GM18502 (cell line): ENCODE measurements at regions not wholly inside any gene's neighbourhood (a gene's known extent, or its start where the extent isn't known, plus 50 kb on each side); places are given as distances from the start of the nearest gene placed in this dataset.
A peak's percentile ranks its signal among the peaks of the same experiment; 100 is the strongest.

ENCODE experiments used
- ATAC-seq: cut with Tn5 transposase; IDR thresholded peaks from one replicate; pipeline ENCODE4 v1.9.1; 2021; ENCODE audit warnings: mild to moderate bottlenecking; ENCODE audit not compliant: unreplicated experiment, poor library complexity

DNA sequence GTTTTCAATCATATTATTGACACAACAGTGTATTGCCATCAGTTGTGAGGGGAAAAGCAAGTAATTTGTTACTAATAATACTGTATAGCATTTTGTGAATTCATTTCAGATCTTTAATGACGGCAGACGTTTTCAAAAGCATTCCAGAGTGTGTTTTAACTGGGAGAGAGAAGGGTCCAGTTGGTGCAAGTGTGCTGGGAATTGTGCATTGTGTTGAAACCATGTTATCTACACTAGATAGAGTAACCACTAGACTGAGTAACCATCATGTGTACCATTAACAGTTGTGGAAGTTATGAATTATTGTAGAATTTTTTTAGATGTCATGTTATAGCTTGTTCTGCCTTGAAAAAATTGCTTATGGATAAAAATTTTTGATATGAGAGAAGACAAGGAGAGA is 104.5 kb upstream of the VEGFC start:
- ATAC-seq = no peak

DNA sequence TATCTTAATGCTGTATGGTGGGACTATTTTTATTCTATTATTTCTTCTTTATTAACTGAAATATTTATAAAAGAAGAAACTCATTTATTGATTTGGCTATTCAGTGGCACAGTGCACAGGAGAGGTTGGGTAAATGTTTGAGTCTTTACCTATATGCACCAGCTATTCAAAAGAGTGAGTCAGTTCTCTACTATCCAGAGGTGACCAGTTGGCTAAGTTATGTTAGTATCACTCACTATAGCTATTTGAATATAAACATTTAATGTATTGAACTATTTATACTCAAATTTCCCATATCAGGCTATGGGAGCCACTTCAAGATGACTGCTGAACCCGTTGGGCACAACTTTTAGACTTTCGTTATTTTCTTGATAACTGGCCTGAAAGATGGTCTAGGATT is 106.1 kb upstream of the VEGFC start:
- no peak for ATAC-seq

DNA sequence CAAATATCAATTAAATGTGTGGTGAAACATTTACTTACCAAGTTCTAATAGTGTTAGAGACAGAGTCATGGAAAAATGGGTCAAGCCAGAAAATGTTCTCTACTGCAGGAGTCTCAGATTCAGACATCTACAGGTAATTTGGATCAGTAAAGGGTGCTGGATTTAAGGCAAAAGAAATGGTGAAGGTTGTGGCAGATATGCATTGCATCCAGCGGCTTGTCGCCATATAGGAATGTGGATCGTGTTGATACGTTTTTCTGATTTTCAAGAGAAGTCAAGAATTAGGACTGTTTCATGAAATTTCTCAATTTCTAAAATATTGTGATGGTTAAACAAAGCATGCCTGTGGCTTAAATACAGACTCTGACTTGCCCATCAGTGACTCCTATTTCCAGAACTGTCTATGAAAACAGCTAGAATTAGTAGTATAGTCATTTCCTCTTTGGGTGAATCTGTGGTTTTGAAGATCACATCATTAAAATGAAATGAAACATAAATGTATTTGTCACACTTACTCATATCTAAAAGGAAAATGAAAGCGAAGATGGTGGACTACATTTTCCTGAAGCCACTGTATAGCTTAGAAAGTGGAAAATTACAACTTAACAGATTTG is 110.1 kb upstream of the VEGFC start:
- peak; percentile 99 for ATAC-seq

DNA sequence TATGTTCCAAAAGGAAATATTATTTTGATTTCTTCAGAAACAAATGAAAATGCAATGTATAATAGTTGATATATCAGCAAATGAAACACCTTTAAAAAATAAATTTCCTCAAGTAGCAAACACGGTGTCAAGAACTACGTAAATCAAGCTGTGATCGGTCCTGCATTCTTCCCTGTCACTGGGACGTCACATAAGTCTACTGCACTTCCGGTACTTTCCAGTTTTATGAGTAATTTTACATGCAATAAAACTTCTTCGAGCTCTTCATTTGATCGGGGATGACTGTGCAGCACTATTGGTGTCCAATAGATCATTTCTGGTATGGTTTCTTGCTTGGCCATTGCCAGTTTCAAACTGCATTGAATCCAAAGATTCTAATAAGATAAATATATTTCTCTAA is 114.0 kb upstream of the VEGFC start:
- no peak for ATAC-seq

DNA sequence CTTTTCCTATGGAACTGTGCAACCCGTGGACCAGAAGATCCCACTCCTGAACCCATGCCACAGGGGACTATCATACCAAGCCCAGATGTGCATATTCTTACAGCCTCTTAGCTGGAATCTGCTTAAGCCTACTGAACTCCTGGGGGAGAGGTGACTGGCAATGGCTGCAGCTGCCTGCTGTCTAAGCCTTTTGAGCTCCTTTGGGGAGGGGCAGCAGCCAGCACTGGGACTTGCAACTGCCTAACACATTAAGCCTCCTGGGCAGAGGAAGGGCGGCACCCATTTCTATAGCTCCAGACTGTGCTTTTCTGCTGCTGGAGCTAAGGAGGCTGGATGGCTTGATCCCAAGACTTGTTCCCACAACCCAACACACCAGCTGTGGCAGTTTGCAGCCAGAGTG is 117.9 kb upstream of the VEGFC start:
- no peak for ATAC-seq

DNA sequence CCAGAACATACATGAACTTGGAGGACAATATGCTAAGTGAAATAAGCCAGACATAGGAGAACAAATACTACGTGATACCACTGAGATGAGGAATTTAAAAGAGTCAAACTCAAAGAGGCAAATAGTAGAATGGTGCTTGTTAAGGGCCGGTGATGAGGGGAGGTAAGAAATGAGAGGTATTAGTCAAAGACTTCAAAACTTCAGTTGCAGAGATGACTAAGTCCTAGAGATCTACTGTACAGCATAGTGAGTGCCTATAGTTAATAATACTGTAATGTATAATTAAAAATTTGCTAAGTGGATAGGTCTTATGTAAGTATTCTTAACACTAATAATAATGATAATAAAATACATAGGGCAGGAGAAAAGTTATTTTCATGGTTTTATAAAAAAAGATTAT is 126.9 kb upstream of the VEGFC start:
- no peak for ATAC-seq

DNA sequence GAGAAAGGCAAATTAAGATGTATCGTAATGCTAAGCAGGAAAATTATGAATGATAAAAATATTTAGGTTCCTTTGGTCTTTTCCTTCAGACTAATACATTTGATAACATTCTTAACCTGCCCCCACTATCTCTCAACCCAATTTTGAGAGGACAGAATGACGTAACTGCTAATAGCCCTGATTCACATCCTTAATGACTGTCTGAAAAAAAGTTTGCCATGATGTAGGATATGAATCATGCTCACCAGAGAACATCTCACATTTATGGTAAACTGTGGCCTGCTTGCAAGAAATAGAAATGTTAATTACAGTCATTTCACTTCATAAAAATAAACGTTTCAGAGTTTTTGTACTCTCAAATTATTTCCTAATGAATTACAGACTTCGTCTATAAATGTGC is 128.0 kb upstream of the VEGFC start:
- ATAC-seq = no peak

DNA sequence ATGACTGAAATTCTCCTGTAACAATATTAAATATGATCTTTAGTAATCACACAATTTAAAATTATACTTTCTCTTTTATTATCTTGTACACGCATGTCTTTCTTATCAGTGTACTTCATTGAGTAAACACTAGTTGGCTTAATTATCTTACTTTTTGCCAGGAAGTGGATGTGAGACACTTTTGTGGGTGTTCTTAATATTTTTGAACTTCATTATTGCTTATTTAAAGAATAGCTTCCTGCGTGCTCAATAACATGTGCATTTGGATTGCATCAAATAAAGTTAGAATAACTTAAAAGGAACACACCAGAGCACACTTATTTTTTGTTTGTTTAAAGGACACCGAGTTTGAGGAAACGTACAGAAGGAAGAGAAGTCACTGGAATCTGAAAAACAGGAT is 128.5 kb upstream of the VEGFC start:
- no peak for ATAC-seq

DNA sequence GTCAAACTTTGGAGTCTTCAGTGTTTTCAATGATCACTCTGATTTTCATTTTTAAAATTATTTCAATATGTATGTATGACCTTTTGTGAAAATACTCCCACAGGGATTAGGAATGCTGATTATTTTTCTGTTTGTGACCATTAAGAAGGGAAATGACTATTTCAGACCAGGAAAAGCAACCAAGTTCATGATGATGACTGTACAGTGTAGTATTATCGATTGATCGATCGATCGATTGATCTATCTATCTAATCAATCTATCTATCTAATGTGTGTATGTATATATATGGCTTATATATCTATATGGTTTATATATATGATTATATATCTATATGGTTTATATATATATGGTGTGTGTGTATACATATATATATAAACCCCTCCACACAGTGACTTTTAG is 131.5 kb upstream of the VEGFC start:
- ATAC-seq = no peak

DNA sequence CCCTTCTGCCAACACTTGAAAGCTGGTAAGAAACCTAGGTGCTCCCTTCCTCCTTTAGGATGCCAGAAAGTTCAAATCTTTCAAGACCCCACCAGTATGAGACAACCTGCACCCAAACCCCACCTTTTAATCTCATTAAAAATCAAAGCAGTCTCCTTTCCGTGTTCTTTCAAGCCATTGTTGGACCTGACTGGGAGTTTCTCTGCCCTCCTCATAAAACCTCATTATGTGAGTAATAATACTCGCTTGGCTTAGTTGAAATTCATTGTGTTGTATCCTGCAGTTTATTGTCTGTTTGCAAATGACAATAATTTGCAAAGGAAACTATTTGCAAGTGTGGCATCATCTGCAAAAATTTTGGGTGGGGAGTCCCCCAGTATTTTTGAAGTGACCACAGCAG is 133.2 kb upstream of the VEGFC start:
- no peak for ATAC-seq

DNA sequence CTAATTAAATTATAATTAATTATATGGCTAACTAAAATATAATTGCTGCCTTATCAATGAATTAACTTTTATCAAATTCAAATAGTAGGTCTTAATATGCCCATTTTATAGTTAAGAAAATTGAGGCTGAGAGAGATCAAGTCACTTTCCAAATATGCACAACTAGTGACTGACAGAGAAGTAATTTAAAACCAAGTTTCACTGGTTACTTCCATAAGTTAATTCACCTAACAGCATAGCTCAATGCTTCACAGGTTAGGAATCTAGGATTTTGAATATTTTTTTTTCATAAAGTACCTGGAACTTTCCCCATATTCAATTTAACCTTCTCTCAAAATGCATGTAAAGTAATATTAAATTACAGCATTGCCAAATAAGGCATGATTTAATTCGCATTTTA is 134.4 kb upstream of the VEGFC start:
- ATAC-seq = no peak

DNA sequence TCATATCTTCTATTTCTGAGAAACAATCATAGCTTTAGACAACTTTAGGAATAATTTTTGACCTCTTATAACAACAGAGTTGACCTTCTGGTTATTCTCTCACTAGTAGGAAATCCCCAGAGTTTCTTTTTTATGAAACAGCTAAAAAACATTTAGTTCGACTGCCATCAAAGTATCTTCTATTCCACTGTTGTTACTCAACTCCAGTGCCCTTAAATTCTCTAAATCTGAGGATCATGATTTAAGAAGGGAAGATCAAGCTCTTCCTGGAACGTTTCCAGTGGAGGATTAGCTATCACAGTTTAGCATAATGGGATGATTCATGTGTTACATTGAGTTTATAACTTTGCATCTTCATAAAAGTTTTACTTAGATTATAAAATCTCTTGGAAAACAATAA is 134.9 kb upstream of the VEGFC start:
- no peak for ATAC-seq

DNA sequence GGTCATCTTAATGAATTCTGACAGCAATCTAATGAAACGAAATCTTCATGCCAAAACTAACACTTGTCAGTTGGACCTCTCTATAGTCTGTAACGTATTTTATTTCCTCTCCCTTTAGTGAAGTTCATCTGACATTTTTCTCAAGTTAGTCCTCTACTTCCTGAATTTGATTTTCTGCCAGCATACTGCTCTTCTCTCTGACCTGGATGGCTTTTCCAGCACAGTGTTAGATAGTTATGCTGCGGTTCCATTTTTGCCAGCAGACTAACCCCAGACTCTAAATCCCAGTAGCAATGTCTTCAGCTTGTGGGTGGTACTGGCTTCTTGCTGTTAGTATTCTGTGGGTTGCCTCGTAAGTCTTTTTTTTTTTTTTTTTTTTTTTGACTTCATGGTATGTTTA is 146.7 kb upstream of the VEGFC start:
- no peak for ATAC-seq

DNA sequence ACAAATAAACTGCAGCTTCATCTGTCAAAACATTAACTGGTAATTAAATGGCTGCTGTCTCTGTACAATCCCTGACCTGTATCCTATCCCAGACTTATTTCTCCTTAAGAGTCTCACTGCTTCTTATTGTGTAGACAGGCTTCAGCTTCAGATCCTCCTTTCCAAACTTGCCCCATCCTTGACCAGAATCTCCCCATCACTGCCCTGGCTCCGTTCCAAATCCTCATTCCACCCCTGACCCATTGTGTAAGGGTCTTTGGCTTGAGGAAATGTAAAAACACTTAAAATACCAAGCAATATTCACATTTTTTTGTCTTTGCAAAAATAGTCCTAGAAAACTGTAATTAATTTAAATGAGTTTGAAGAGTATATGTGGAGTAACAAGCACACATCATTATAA is 152.6 kb upstream of the VEGFC start:
- ATAC-seq = no peak

DNA sequence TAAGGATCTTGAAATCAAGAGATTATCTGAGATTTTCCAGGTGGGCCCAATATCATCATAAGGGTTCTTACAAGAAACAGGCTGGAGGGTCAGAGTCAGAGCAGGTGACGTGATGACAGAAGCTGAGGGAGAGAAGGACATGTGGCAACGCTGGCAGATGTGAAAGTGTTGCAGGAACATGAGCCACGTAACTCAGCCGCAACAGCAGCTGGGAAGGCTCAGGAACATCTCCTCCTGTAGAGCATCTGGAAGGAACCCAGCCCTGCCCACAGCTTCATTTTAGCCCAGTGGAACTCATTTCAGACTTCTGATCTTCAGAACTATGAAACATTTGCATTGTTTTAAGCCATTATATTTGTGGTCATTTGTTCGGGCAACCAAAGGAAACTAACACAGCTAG is 156.3 kb upstream of the VEGFC start:
- no peak for ATAC-seq

DNA sequence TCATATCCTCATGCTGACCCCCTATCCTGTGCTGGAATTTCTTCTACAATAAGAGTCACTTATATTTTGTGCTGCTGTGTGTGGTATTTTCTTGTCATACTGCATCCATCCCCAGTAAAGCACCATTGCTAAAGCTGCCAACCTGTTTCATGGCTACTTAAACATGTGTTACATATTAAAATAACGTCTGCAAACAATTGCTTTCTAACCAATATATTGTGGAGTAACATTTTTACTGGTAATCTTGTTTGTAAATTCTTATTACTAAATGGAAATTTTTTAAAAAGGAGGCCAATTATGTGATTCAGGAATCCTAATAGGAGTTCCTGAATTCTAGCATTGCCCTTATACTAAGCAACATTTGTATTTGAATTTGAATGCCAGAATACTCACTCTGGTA is 160.3 kb upstream of the VEGFC start:
- ATAC-seq = no peak

DNA sequence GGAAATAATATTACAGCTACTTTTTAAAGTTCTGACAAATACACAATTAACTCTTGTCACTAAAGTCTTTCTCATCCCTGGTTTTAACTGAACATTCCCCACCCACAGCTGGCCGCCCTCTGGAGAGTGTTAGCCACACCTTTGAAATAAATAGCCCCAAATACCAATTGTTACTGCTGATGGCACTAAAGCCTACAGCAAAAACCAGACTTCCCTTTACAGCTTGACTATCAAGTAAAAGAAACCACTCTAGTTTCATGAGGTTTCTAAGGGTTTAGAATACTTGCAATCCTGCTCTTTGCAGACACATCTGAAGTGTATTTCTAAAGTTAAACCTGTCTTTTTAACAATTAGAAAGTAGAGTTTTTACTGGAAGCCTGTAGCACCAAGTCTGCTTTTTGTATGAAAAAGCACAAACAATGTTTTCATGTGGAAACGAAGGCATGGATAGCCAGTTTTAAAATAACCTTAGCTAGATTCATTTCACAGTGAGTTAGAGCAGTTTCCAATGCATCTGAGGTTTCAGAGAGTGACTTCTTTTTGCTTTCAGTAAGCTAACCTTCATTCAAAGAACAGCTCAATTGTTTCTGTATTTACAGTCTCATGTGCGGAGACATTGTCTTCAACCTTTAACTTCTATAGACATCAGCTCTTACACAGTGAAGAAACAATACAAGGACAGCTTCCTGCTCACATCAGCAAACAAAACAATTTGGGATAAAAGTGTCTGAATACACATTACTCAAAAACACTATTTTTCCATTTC is 164.8 kb upstream of the VEGFC start:
- ATAC-seq = no peak

DNA sequence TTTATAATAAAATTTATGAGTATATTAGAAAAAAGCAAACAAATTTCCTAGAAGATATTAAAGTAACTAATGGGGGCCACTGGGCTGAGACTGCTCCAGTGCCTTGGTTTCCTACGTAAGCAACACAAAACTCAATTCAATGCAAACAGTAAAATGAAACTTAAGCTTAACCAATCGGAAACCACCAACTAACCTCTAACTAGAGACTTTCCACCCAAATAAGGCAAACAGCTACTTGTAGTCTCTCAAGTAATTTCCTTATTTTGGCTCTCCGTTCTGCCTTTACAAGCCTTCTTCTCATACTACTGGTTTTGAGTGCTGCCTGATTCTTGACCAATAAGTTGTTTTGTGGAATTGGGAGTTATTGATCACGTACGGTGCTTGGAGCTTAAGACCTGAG is 167.3 kb upstream of the VEGFC start:
- ATAC-seq = no peak

DNA sequence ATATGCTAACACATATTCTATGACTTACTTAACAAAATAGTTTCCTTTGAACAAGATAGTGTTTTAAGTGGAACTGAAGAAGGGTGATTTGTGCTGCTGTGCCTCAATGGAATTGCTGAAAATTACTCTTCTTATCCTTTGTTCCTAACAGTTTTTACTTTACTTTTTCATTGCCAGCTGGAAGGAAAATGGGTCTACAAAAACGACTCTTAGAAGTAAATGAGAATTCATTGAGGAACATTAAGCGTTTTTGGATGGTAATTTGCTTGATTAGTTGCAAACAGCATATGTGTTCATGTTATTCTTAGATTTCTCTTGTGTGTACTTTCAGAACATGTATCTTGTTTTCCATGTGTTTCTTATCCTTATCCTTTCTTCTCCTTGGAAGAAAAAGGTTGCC is 170.4 kb upstream of the VEGFC start:
- no peak for ATAC-seq

DNA sequence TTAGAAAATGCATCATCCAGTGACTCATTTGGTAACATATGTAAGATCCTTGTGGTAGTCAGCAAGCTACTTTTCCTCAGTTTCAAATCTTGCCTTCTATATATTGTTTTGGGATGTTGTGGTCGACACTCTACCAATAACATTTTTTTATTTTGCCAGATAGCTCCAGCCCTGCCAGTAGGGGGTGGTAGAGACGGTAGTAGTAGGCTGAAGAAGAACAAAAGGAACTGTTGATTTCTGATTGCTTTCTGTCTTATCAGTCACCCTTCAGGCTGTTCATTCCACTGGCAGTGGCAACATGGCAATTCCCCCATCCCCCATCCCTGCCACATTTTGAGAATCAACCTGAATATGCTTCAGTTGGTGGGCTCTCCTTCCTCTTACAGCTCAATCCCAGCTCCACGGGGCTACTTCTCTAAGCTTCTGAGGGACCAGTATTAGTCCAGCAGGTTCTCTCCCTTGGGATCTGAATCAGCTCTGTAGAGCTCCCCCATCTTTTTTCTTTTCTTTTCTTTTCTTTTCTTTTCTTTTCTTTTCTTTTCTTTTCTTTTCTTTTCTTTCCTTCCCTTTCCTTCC is 171.5 kb upstream of the VEGFC start:
- peak; percentile 57 for ATAC-seq

DNA sequence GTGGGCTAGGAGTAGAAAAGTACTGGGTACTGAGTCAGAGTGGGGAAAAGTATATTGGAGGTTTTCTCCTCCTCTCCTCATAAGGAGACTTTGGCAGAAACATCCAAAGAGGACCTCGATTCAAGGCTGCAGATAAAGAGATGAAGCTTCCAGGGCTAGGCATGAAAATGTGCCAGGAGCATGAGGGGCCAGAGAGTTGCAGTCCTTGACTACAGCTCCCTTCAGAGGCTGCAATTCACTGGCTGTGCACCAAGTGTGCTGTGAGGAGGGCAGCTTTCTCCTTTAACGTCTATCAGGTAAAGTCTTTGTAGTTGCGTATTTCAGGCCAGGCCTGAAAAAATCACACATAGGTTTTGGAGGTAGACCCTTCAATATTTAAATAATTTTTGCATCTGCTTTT is 174.9 kb upstream of the VEGFC start:
- ATAC-seq = no peak

DNA sequence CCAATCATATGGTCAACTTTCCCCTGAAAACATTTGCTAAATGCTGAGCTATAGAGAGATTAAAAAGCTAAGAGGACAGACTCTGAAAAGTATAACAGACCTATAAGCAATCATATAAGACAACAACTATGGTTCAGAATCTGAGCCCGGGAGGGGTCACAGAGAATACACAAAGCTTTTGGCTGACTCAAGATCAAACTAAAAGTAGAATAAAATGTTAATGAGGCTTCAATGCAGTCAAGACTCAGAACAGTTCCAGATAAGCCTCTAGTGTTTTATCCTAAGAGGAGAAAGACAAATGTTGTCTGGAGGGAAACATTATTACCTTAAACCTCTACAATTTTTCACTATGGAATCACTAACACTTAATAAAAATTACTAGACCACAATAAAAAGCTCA is 175.4 kb upstream of the VEGFC start:
- ATAC-seq = no peak
